ENCODE measurements at regions not wholly inside any gene's neighbourhood (a gene's known extent, or its start where the extent isn't known, plus 50 kb on each side); places are given as distances from the start of the nearest gene placed in this dataset.

- TF ChIP-seq EGR1 (IDR thresholded peaks at IDR 0.05; ENCODE audit: borderline replicate concordance, low read depth, low read length) (no peak), POLR2A (IDR thresholded peaks at IDR 0.05; ENCODE audit: control extremely low read depth in 1 of 2, low read depth in 2 of 2, low read length in 2 of 2) (no peak), JUN (IDR thresholded peaks at IDR 0.05; ENCODE audit: low read depth, low read length) (peak; percentile 37; the same call in 1 of the 2 replicates), SRF (IDR thresholded peaks at IDR 0.05; ENCODE audit: low read depth, low read length) (no peak), KDM4A (IDR thresholded peaks at IDR 0.05; ENCODE audit: low read depth, low read length, severe bottlenecking) (no peak), TBP (IDR thresholded peaks at IDR 0.05; ENCODE audit: low read depth, low read length) (no peak), JUND (IDR thresholded peaks at IDR 0.05; ENCODE audit: low read length) (peak; percentile 89), NANOG (IDR thresholded peaks at IDR 0.05; ENCODE audit: insufficient read depth, low read depth, low read length, poor library complexity, severe bottlenecking) (no peak)
These were observed 472.6 kb upstream of the CPEB2 start (continued) for GRCh38 chr4:14529653-14530052.

Measured in H1 (cell line).